DND-41 (cell line): ENCODE measurements at regions not wholly inside any gene's neighbourhood (a gene's known extent, or its start where the extent isn't known, plus 50 kb on each side); places are given as distances from the start of the nearest gene placed in this dataset.

Experiments
- ATAC-seq: fragments of 200-7000 bp; cut with Tn5 transposase; 3 replicates; pipeline ENCODE4 v1.9.1; 2021; ENCODE audit warnings: low read depth; ENCODE audit not compliant: insufficient read depth
- DNase-seq: peaks from one replicate; pipeline ENCODE4 v3.0.0-alpha.2; 2020
- H2AFZ ChIP-seq: 2 replicates; pipeline ENCODE4 v1.6.0; 2012; ENCODE audit warnings: low read depth, low read length
- H3K27ac ChIP-seq: 2 replicates; pipeline ENCODE4 v1.5.1; 2012; ENCODE audit warnings: low read length, inconsistent platforms
- H3K27me3 ChIP-seq: fragments of 200-600 bp; sonication (generic); 2 replicates; pipeline ENCODE4 v1.6.0; 2012; ENCODE audit warnings: low read length, mild to moderate bottlenecking, inconsistent platforms; ENCODE audit not compliant: insufficient read depth, poor library complexity
- H3K36me3 ChIP-seq: 2 replicates; pipeline ENCODE4 v1.5.1; 2012; ENCODE audit warnings: low read length, inconsistent platforms; ENCODE audit not compliant: insufficient read depth
- H3K4me1 ChIP-seq: 2 replicates; pipeline ENCODE4 v1.5.1; 2012; ENCODE audit warnings: mild to moderate bottlenecking, low read length; ENCODE audit not compliant: insufficient read depth
- H3K4me2 ChIP-seq: 2 replicates; pipeline ENCODE4 v1.6.0; 2012; ENCODE audit warnings: mild to moderate bottlenecking, moderate library complexity, low read length, inconsistent platforms; ENCODE audit not compliant: insufficient read depth
- H3K4me3 ChIP-seq, 2 experiments: fragments of 200-600 bp in 1 of 2; shearing (Covaris generic) in 1 of 2; 2 replicates each; pipeline ENCODE4 v1.5.1; 2012 to 2016; ENCODE audit warnings: inconsistent platforms in 2 of 2, low read length in 2 of 2, mild to moderate bottlenecking in 2 of 2, low read depth in 1 of 2, moderate library complexity in 1 of 2
- H3K79me2 ChIP-seq: 2 replicates; pipeline ENCODE4 v1.6.0; 2012; ENCODE audit warnings: low read length, inconsistent platforms; ENCODE audit not compliant: insufficient read depth
- H3K9ac ChIP-seq: 2 replicates; pipeline ENCODE4 v1.6.0; 2012; ENCODE audit warnings: low read depth, mild to moderate bottlenecking, inconsistent platforms, low read length, moderate library complexity
- H3K9me3 ChIP-seq: 2 replicates; pipeline ENCODE4 v1.5.1; 2012; ENCODE audit warnings: low read length, moderate library complexity, mild to moderate bottlenecking, inconsistent platforms; ENCODE audit not compliant: insufficient read depth, severe bottlenecking
- H4K20me1 ChIP-seq: 2 replicates; pipeline ENCODE4 v1.6.0; 2012; ENCODE audit warnings: low read length; ENCODE audit not compliant: insufficient read depth
- EZH2 ChIP-seq: IDR thresholded peaks from 3 replicates; pipeline ENCODE4 v1.6.1; 2012; ENCODE audit warnings: borderline replicate concordance, low read depth, mild to moderate bottlenecking, moderate library complexity, low read length, inconsistent platforms; ENCODE audit not compliant: severe bottlenecking
- TF ChIP-seq, protein P1 (sequence below): IDR thresholded peaks from 2 replicates; pipeline ENCODE4 v1.5.1; 2012; ENCODE audit warnings: borderline replicate concordance, low read length, moderate library complexity, mild to moderate bottlenecking; ENCODE audit not compliant: poor library complexity, severe bottlenecking; ENCODE audit errors: extremely low read depth

DNA sequence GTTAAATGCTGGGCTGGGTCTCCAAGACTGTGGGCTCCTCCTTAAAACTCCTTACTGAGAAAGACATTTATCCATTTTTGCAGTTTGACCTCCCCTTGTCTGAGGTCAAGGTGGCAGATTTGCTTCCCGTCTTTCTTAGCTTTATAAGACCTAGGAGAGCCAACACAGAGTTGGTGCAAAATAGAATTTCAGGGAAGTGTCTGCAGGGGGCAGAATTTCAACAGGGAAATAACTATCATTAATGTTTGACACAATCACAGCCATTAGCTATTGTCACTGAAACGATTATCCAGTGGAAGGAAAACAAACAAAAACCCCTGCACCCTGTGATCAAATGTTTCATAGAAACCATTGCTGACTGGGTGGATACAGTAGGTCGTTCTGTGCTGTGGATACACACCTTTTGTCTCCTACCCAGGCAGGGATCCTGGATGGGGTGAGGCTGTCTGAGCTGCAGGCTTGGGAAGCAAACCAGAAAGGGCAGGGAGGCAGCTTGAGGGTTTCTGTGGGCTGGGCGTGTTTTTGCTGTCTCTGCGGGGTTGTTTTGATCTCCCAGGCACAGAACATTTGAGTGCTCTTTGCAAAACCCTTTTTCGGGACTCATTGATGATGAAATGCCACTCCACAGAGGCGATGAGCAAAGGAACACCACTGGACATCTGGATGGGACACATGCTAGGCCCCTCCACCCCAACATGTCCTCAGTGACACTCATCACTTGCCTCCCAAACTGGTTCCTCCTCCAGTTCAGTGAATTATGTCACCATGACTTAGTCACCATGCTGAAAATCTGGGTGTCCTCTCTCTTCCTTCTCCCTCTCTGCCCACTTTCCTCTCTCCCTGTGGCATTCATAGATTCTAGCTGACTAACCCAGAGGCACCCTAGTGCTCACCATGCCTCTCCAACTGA is 94.2 kb upstream of the SERBP1 start:
- Histone ChIP-seq H3K27me3 (no peaks in the 10 kb centered on the region), H2AFZ (no peak overlapping the region), H3K4me2 (no peak overlapping the region)

DNA sequence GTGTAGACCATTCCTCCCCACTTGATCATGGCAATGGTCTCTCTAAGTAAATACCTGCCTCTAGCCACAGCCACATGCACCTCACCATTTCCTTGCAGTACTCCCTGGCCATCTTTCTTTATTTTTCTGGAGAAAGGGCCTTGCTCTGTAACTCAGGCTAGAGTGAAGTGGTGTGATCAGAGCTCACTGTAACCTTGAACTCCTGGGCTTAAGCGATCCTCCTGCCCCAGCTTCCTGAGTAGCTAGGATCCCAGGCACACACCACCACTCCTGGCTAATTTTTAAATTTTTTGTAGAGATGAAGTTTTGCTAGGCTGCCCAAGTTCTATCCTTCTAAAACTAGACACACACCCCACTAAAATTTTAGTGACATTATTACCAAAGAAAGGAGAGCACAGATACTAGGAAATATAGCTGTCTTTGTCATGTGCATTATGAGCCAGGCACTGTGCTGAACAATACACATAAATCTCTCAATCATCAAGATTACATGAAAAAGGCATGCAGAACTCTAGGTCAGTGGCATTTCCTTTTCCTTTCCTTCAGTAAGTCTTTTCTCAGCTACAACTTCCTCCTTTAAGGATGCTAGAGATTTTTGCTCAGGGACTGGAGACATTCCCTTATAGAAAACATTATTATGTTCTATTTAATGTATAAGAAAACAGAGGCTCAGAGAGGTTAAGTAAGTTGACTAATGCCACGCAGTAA is 95.0 kb upstream of the SERBP1 start:
- no peak overlapping the region for H3K9ac ChIP-seq
- no peaks in the 10 kb centered on the region for H4K20me1 ChIP-seq
- H2AFZ ChIP-seq, result no peak overlapping the region
- H3K4me1 ChIP-seq, result no peaks in the 10 kb centered on the region
- H3K36me3 ChIP-seq, result no peaks in the 10 kb centered on the region
- TF ChIP-seq, protein P1, sequence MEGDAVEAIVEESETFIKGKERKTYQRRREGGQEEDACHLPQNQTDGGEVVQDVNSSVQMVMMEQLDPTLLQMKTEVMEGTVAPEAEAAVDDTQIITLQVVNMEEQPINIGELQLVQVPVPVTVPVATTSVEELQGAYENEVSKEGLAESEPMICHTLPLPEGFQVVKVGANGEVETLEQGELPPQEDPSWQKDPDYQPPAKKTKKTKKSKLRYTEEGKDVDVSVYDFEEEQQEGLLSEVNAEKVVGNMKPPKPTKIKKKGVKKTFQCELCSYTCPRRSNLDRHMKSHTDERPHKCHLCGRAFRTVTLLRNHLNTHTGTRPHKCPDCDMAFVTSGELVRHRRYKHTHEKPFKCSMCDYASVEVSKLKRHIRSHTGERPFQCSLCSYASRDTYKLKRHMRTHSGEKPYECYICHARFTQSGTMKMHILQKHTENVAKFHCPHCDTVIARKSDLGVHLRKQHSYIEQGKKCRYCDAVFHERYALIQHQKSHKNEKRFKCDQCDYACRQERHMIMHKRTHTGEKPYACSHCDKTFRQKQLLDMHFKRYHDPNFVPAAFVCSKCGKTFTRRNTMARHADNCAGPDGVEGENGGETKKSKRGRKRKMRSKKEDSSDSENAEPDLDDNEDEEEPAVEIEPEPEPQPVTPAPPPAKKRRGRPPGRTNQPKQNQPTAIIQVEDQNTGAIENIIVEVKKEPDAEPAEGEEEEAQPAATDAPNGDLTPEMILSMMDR, result no peak
- TF ChIP-seq EZH2, result no peak
- H3K9me3 ChIP-seq, result no peaks in the 10 kb centered on the region
- H3K79me2 ChIP-seq, result no peaks in the 10 kb centered on the region
- DNase-seq (no peak), ATAC-seq (no peak)
- H3K27ac ChIP-seq, result no peak overlapping the region
- no peak overlapping the region for H3K4me3 ChIP-seq
- no peak overlapping the region for H3K4me2 ChIP-seq
- no peaks in the 10 kb centered on the region for H3K27me3 ChIP-seq

More for the DNA sequence above, 94.2 kb upstream of the SERBP1 start:
- Histone ChIP-seq H3K4me1 (no peaks in the 10 kb centered on the region), H3K36me3 (no peaks in the 10 kb centered on the region), H3K9me3 (no peaks in the 10 kb centered on the region), H3K79me2 (no peaks in the 10 kb centered on the region), H4K20me1 (no peaks in the 10 kb centered on the region), H3K9ac (no peak overlapping the region), H3K4me3 (no peak overlapping the region), H3K27ac (no peak overlapping the region)
- no peak for ATAC-seq
- TF ChIP-seq, protein P1, result peak; percentile 14
- TF ChIP-seq EZH2, result no peak
- no peak for DNase-seq

DNA sequence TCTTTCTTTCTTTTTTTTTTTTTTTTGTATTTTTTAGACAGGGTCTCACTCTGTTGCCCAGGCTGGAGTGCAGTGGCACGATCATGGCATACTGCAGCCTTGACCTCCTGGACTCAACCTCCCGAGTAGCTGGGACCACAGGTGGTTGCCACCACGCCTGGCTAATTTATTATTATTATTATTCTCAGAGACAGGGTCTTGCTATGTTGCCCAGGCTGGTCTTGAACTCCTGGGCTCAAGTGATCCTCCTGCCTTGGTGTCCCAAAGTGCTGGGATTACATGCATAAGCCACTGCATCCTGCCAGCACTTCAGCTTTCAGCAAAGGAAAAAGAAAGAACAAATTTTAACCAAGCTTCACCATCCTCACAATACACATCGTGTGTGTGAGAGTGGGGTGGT is 97.9 kb upstream of the SERBP1 start:
- TF ChIP-seq, protein P1, result no peak
- no peak for TF ChIP-seq EZH2
- DNase-seq (no peak), ATAC-seq (no peak)
- Histone ChIP-seq H3K27ac (no peak overlapping the region), H3K9me3 (no peaks in the 10 kb centered on the region), H3K4me3 (no peak overlapping the region), H3K36me3 (no peaks in the 10 kb centered on the region), H3K9ac (no peak overlapping the region), H3K27me3 (no peaks in the 10 kb centered on the region), H4K20me1 (no peaks in the 10 kb centered on the region), H3K4me1 (no peaks in the 10 kb centered on the region), H3K4me2 (no peak overlapping the region), H2AFZ (no peak overlapping the region), H3K79me2 (no peaks in the 10 kb centered on the region)
